Stomach (tissue), 4 donors: ENCODE measurements at regions not wholly inside any gene's neighbourhood (a gene's known extent, or its start where the extent isn't known, plus 50 kb on each side); places are given as distances from the start of the nearest gene placed in this dataset.

Experiments
- EP300 ChIP-seq: sonication (generic); formaldehyde crosslinking; IDR thresholded peaks from one replicate; pipeline ENCODE4 v1.6.1; 2017; ENCODE audit warnings: antibody characterized with exemption
- POLR2A ChIP-seq, 4 donors: fragments of 450-650 bp; IDR thresholded peaks; one replicate each; pipeline ENCODE4 v1.6.1; 2016; ENCODE audit warnings: antibody characterized with exemption in 4 of 4, control low read depth in 2 of 4, mild to moderate bottlenecking in 1 of 4, moderate library complexity in 1 of 4
- POLR2AphosphoS5 ChIP-seq, 3 donors: sonication (generic); formaldehyde crosslinking; IDR thresholded peaks; one replicate each; pipeline ENCODE4 v1.6.1; 2016; ENCODE audit warnings: antibody characterized with exemption in 3 of 3
- TF ChIP-seq, protein P1 (sequence below), 7 experiments: fragments of 450-650 bp in 4 of 7; fragments of 200-600 bp in 3 of 7; sonication (generic) in 3 of 7; IDR thresholded peaks; one replicate each; pipeline ENCODE4 v1.5.1; 2016 to 2019; ENCODE audit warnings: antibody characterized with exemption in 7 of 7, control low read depth in 2 of 7, mild to moderate bottlenecking in 1 of 7

DNA sequence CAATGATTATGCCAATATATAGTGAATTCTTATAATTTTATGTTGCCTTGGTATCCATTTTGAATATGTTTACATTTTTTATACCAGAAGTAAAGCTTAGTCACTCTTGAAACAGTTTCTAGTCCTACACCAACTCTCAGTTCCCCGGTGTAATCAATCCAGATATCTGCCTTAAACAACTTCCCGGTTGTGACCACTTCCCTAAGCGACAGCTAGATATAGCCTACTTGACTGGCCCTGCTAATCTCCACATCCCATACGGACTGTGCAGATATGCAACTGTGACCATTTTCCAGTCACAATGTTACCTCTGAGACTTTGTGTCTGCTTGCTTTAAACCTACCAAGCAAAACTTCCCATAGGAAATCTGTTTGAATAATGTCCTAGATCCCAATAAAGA, 1551.5 kb upstream of the SEL1L start:
- no peak for TF ChIP-seq POLR2AphosphoS5 (IDR thresholded peaks at IDR 0.05)
- TF ChIP-seq POLR2A (IDR thresholded peaks at IDR 0.05), result no peak
- TF ChIP-seq, protein P1, sequence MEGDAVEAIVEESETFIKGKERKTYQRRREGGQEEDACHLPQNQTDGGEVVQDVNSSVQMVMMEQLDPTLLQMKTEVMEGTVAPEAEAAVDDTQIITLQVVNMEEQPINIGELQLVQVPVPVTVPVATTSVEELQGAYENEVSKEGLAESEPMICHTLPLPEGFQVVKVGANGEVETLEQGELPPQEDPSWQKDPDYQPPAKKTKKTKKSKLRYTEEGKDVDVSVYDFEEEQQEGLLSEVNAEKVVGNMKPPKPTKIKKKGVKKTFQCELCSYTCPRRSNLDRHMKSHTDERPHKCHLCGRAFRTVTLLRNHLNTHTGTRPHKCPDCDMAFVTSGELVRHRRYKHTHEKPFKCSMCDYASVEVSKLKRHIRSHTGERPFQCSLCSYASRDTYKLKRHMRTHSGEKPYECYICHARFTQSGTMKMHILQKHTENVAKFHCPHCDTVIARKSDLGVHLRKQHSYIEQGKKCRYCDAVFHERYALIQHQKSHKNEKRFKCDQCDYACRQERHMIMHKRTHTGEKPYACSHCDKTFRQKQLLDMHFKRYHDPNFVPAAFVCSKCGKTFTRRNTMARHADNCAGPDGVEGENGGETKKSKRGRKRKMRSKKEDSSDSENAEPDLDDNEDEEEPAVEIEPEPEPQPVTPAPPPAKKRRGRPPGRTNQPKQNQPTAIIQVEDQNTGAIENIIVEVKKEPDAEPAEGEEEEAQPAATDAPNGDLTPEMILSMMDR (IDR thresholded peaks at IDR 0.05), result no peak
- TF ChIP-seq EP300, result no peak
